EH (cell line): ENCODE measurements at regions not wholly inside any gene's neighbourhood (a gene's known extent, or its start where the extent isn't known, plus 50 kb on each side); places are given as distances from the start of the nearest gene placed in this dataset.
A peak's percentile ranks its signal among the peaks of the same experiment; 100 is the strongest.

Experiments used
- DNase-seq: peaks from one replicate; pipeline ENCODE4 v3.0.0-alpha.2; 2015; ENCODE audit warnings: low read depth

DNA sequence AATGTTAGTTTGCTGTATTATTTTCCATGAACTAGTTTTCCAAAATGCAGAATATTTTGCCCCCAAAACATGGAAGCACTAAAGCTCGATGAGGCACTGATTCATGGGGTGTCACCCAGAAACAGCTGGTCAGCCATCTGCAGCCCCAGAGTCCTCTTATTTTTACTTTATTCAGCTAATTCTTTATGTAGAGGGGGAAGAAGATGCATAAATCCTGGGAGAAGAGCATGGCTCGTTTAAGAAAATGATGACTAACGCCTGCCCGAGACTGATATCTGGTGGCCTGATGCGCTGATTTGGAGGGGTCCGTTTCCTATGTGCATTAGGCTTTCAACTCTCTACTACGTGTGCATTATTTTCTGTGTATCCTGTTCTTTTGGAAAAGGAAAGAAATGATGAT is 390.3 kb upstream of the MEF2C start:
- no peak for DNase-seq

DNA sequence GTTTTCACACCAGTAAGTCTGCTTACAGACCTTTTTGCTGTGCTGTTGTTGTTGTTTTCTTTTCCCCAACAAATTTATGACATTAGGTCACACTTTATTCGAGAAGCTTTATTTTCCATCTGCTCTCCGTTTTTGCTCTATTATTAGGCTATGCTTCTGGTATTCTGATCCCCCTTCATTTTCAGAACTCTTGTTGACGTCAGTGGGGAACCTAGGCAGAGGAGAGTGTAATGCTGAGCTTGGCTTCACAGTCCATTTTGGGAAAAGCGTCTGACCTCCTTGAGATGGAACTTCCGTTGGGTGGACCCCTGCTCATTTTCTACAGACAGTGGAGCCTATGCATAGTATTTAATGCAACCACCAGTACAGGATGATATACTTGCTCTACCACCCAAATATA is 387.9 kb upstream of the MEF2C start:
- DNase-seq, result no peak

DNA sequence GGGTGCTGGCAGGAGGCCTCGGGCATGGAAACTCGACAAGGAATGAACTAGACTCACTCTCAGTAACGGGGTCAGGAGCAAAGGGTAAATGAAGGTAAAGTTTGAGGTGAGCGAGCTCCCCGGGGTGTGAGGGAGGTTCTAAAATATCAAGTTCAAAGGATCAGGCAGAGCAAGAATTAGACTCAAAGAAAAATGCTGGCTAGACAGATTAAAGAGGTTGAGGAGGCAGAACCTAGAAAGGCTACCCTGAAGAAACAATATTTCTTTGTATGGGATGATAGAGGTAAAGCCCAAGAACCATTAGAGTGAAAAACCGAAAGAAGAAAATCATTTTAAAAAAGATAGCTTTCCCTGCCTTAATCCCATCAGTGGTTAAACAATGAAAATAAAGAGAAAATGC is 386.7 kb upstream of the MEF2C start:
- DNase-seq, result no peak

DNA sequence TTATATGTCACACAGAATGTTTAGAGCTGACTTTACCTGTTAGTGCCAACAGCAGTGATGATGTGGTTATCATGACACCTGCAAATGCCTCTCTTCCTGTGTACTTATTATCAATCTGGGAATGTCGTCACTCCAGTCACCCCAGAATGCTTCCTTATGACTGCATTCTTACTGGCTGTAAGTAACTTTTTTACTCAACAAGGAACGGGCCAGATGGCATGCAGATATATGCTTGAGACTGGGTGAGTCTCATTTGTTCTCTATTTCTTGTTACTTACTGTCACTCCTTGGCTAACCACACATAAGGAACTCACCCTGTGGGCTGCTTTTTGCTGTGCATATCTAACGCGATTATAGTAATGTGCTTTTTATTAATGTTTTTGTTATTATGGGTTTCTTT is 385.5 kb upstream of the MEF2C start:
- no peak for DNase-seq

DNA sequence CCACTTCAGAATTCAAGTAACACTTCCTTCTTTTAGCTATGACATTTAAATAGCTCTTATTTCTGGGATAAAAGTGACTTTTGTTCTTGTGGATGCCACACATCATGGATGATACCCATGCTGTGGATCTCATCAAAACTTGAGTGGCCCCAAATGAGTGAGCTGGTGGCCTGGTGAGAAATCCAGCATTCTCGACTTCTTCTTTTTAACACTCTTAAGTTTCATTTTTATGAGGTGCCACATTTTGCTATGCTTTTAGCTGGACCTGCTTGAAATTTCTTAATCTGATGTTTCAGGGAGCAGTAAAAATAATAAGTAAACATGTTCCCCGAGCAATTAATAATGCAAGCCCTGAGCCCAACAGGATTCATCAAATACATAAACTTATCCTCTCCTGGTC is 384.8 kb upstream of the MEF2C start:
- DNase-seq, result no peak

DNA sequence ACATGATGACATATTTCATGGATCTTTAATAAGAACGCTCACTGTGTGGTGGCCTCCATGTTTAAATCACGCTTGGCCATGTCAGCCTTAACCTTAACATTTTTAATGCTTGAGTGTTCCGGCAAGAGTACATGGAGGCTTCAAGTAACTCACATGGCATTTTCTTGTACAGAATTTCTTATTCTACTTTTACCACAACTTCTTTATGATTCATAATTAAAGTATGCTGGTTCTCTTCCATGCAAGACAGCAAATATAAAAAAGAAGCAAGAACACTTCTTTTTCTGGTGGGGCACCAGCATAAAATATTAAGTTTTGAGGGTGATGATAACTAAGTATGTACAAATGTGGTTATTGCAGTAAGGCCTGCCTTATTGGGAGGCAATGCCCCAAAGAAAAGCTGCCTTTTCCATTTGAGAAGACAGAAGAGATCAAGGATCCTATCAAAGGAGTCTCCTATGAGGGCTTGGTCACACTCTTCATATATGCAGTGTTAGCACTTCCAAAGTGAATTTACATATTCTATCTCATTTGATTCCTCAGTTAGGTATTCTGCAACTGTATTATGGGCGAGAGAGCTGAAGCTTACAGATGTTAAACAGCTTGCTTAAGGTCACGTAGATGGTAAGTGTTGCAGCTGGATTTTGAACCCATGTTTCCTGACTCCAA is 382.7 kb upstream of the MEF2C start:
- DNase-seq, result peak; percentile 49

DNA sequence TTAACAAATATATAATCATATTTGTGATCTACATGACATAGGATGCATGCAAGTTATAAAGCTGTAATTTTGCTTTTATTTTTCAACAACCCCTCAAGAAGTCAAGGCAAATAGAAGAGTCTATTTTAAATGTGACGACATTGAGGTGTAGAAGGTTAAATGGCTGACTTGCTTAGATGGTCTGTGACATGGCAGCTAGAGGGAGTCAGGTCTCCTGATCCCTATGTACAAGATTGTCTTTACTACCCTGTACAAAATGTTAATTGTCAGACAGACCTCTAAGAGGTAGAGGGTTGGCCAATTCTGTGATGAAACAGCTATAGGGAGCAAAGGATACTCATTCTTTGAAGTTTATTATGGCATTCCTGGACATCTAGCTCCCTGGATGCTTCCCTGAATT is 380.9 kb upstream of the MEF2C start:
- DNase-seq, result no peak

DNA sequence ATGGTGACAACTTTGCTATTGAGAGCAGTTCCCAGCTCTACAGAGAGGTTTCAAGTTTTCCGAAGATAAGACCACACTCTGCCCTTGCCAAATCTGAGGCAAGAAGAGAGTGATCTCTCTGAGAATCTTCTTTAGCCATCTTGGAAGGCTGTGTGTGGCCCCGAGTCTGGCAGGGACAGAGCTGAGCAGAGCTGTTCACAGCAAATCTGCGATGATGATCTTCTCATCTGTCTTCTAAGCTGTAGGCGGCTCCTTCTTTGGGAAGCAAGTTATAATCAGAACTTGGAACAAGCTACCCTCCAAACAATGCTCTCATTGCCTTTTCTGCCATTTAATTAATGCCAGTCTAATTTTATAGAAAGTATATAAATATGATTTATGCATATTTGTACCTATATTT is 379.0 kb upstream of the MEF2C start:
- no peak for DNase-seq

DNA sequence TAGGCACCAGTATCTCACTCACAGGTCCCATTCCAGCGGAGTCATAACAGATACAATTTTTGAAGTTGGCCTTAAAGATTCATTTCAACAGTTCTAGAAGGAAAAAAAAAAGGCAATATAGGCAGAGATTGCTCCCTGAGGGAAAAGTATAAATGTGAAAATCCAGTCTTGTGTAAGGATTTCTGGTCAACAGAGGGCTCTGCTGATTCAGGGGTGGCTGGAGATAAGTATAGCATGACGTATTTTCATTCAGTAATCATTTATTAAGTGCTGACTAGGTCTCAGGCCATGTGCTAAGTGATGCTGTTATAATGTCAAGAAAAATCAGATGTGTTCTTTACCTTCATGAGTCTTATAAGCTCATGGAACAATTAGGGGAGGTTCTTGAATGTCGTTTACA is 377.3 kb upstream of the MEF2C start:
- DNase-seq, result no peak

DNA sequence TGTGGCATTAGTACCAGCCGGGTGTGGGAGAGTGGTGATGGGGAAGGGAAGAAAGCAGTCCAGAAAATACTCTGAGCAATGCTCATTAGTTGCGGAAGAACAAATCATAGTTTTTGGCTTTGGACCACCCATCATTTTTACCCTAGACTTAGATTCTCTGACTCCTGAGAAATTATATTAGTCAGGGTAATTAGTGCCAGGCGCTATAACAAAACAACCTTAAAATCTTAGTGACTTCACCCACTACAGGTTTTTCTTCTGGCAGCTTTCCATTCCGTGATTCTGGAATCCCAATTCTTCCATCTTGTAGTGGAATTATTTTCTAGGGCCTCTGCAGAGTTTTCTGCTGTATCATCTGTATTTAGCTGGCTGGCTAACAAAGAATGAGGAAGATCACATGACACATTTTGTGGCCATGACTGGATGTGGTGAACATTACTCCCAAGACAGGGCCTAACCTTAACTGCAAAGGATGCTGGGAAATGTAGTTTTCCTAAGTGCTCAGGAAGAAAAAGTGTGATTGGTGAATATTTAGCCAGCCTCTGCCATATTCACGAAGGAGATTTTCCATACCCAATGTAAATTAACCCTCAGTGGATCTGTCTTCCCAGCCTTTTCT is 373.0 kb upstream of the MEF2C start:
- peak; percentile 68 for DNase-seq

DNA sequence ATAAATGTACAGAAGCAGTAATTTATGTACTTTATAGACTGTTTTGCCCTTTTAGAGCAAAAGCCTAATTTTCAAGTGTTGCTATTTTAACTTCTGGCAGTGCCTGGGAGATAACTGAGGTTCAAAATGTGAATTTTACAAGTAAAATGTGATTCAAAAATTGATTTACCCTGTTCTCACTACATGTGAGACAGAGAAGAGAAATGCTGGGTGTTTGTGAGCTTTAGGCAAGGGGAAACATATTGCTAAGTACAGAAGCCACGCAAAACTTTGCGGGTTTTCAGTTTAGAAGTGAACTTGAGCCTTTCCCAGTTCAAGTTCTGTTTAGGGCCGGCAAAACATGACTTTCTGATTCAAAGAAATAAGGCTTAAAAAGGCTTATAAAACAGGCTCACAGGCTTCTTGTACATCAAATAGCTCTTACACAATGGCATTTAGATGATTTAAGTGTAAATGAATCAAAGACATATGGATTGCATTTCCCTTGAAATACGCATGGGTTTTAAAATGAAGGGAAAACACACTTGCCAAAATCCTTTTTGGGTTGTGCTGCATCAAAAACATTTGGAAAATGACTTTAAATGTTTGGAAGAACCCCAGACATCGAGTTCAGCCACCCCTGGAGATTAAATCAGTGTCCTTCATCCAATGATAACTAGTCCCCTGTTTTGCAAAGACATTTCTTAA is 370.8 kb upstream of the MEF2C start:
- DNase-seq, result no peak

DNA sequence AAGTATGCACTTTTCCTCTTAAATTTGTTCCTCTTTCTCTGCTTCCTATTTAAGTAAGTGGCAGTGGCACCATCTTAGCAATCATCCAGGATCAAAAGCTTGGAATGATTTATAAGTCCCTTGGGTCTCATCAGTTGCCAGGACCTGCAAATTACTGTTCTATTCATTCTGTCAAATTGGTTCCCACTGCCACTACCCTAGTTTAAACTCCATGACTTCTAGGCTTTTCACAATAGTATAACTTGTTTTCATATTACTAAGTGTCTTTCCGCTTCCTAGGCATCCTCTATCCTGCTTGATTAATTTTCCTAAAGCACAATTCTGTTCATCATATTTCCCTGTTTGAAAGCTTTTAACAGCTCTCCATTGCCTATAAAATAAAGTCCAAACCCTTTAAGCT is 363.9 kb upstream of the MEF2C start:
- DNase-seq, result no peak

DNA sequence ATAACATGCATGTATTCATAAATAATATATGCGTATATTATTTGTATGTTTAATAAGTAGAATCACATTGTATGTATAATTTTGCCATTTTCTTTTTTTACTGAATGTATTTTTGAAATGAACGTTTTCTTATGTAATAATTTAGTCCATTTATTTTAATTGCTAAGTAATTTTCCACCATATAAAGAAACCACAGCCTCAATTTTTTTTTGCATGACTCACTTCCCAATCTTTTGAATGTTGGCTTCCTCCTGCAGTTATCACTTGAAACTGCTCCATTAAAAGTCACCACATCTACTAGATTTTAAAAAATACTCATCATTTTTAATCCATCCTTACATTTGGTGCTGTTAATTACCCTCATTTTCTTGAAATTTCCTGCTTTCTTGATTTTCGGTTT is 363.3 kb upstream of the MEF2C start:
- DNase-seq, result no peak

DNA sequence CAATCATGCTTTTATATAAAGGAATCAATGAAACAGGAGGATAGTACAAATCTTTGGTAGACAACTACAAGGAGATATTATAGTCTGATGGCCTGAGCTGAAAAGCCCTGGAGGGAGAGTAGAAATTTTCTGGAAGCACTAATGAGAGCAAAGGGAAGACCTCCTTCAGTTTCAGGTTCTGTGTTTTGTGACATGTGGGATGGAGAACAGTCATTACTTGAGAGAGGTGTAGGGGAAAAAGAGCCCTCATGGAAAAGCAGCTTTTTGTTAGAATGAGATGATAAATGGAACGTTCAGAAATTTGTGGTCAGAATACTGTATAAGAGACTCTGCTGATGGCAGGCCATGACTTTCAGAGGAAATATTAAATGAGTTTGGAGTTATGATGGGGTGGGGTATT is 360.6 kb upstream of the MEF2C start:
- DNase-seq, result no peak

DNA sequence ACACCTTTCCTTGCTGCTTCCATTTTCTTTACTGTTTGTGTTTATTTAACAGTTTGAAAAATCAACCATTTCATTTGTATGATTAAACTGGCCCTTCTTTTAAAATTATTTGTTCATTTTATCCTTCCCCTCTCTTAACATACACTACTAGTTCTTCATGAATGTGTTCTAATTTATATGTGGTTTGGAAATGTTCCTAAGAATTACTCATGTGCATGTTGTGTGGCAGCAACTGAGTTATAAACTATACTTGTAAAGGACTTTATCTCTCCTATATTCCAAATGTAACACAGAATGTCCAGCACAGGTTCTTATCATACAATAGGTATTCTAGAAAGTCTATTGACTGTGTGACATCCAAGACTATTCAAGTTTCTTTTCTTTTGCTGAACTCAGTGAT is 358.2 kb upstream of the MEF2C start:
- no peak for DNase-seq

DNA sequence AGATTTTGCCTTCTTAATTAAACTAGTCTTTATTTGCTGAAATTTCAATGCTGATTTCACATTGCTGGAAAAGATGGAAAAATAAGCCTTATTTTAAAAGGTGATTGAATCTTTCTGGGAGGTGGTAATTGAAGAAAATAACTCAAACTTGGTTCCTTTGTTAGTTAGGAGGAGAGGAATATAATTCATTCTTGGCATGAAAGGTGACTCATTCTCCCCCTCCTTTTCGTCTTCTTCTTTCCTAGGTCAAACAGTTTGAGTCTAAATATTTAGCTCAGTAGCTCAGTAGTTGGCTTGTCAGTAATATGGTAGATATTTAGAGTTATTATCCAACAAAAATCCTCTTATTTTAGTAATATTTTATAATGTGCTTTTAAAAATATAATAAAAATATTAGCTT is 353.9 kb upstream of the MEF2C start:
- DNase-seq, result no peak

DNA sequence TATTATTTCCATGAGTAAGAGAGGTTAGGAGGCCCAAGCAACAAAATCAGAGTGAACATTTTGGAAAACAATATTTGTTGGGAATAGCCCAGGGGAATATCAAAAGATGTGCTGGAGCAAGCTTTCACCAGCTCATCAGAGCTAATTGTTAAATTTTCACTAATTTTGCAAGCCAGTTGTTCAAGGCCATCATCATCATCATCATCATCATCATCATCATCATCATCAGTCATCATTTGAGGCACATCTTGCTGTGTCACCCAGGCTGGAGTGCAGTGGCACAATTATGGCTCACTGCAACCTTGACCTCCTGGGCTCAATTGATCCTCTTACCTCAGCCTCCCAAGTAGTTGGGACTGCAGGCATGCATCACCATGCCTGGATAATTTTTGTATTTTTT is 350.5 kb upstream of the MEF2C start:
- no peak for DNase-seq

DNA sequence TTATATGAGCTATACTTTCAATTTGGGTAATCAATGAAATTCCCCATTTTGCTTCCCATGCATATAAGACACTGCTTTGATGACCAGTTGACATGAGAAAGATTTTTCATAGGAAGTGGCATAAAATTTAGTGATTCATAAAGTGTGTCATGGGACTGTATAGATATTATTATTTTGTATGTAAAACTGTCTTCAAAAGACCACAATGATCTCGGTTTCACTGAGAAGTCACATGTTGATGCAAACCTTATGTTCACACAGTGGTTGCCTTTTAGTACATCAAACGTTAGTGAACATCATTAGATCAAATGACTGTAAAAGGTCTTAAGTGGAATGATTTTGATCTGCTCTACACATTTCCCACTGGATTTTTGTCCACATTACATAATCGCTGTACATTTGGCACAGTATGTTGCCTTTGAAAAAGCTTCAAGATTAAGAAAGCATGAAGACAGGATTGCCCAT is 349.2 kb upstream of the MEF2C start:
- no peak for DNase-seq

DNA sequence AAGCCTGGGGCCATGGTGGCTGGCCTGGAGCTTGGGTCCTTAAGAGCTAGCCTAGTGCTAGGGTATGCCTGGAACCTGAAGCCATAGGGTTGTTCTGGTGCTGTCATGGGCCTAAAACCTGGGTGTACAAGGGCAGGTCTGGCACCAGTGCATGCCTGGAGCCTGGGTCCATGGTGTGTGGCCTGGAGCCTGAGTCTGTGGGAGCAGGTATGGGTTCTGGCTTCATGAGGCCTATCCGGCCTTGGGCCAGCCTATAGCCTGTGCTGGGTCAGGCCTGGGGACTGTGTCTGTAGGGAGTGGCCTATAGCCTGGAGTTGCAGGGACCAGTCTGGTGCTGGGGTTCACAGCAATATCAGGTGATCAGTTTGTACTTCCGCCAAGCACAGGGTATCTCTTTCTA is 347.2 kb upstream of the MEF2C start:
- DNase-seq, result no peak

DNA sequence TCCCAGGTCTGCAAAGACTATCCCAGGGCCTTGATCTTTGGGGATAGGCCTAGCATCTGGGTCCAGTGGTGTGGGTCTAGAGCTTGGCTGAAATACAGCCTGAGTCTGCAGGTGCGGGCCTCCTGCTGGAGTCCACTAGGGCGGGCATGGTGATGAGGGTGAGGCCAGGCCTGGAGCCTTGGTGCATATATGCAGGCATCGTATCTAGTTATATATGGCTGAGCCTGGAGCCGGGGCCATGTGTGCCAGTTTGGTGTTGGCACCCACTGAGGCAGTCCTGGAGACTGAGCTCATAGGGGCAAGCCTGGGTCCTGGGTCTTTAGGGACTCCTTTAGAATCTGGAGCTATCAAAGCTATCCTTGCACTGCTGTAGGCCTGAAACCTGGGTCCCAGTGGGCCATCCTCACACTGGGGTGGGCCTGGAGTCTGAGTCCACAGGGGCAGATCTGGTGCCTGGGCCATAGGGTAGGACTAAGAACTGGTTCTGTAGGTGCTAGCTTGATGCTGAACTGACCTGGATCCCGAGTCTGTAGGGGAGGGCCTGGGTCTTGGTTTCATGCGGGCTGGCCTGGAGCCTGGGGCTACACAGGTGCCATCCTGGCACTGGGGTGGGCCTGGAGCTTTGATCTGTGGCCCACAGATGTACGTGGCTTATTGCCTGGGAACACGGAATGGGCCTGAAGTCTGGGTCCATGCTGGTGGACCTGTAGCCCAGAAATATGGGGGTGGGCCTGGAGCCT is 346.5 kb upstream of the MEF2C start:
- DNase-seq, result no peak

DNA sequence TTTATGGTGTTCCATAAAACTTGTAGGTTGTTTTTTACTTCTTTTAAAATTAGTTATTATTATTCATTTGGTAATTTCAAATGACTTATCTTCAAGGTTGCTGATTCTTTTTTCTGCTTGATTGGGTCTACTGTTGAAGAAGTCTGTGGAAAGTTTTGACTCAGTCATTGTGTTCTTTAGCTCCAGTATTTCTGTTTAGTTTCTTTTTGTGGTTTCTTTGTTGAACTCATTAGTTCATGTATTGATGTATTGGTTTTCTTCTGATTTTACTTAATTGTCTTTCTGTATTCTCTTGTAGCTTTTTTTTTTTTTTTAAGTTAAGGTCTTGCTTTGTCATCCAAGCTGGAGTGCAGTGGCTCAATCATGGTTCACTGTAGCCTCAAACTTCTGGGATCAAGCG is 345.4 kb upstream of the MEF2C start:
- DNase-seq, result no peak

DNA sequence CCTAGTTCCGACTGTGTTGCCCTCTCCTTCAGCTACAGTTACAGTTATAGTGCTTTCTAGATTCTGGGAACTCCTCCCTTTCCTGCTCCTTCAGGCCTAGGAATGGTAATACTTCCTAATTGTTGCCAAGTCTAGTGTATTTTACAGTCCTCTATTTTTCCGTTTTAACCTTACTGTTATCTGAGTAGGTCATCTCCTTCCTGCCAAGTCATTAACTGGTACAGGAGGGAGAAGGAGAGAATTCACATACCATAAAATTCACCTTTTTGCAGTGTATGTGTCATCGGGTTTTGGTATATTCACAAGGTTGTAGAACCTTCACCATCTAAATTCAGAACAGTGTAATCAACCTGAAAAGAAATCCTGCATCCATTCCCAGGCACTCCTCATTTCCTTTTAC is 335.4 kb upstream of the MEF2C start:
- DNase-seq, result no peak

DNA sequence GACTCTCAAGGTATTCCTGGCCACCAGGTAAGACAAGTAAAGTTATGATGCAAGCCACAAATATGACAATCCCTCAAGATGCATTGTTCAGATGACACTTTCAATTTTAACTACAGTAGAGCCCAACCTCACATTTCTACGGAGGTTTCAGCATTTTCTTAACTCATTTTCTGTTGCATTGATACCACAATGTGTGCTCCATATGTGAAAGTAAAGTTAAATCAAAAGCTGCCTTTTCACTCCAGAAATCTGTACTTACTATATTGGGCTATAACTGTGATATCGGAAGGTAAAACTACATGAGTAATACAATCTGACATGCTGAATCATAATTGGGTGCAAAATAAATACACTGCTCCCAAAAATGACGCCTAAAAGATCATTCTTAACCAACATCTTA is 333.6 kb upstream of the MEF2C start:
- DNase-seq, result no peak
